ENCODE measurements at regions not wholly inside any gene's neighbourhood (a gene's known extent, or its start where the extent isn't known, plus 50 kb on each side); places are given as distances from the start of the nearest gene placed in this dataset.
A peak's percentile ranks its signal among the peaks of the same experiment; 100 is the strongest.

- no peaks in the 10 kb centered on the region for H3K9me3 ChIP-seq (ENCODE audit: control insufficient read depth in 4 of 4, insufficient read depth in 3 of 4, low read length in 3 of 4)
- no peak for ATAC-seq (ENCODE audit: insufficient read depth, low FRiP score)
- no peak overlapping the region for H3K4me3 ChIP-seq
- no peak overlapping the region for H3K27ac ChIP-seq (ENCODE audit: low read depth in 1 of 2, low read length in 1 of 2)
- H3K9ac ChIP-seq (ENCODE audit: insufficient read depth in 1 of 2, low read length in 2 of 2): no peak overlapping the region
- 48 to 59% methylated on average over 2 of the region's 2 CpGs for WGBS, 2 donors
- H3K36me3 ChIP-seq (ENCODE audit: control insufficient read depth in 4 of 4, insufficient read depth in 4 of 4, low read length in 4 of 4): no peaks in the 10 kb centered on the region
- TF ChIP-seq CTCF (IDR thresholded peaks at IDR 0.05; ENCODE audit: control extremely low read depth, extremely low read depth): no peak
- peaks cover 0 to 7% (median 0%) of the 10 kb centered on the region in 5 donors for H3K4me1 ChIP-seq (ENCODE audit: control insufficient read depth in 5 of 5, insufficient read depth in 5 of 5, low read length in 5 of 5)
- no peak for DNase-seq
- no peaks in the 10 kb centered on the region for H3K27me3 ChIP-seq (ENCODE audit: control insufficient read depth in 3 of 3, insufficient read depth in 3 of 3, low read length in 2 of 3)
Observed at GRCh38 chr10:20474064-20474463, 423.0 kb downstream of the NEBL start.

- H3K4me1 ChIP-seq (ENCODE audit: control insufficient read depth in 5 of 5, insufficient read depth in 5 of 5, low read length in 5 of 5): peaks cover 0 to 7% (median 0%) of the 10 kb centered on the region in 5 donors
- ATAC-seq (ENCODE audit: insufficient read depth, low FRiP score) (no peak), DNase-seq (peak in 2 of 3 donors; percentile 46 to 76)
- no peaks in the 10 kb centered on the region for H3K36me3 ChIP-seq (ENCODE audit: control insufficient read depth in 4 of 4, insufficient read depth in 4 of 4, low read length in 4 of 4)
- WGBS, 2 donors: 44 to 54% methylated on average over 5 of the region's 5 CpGs
- peak overlapping the region in 1 of 2 donors; percentile 36 for H3K9ac ChIP-seq (ENCODE audit: insufficient read depth in 1 of 2, low read length in 2 of 2)
- H3K27me3 ChIP-seq (ENCODE audit: control insufficient read depth in 3 of 3, insufficient read depth in 3 of 3, low read length in 2 of 3): no peaks in the 10 kb centered on the region
- no peak overlapping the region for H3K4me3 ChIP-seq
- no peak for TF ChIP-seq CTCF (IDR thresholded peaks at IDR 0.05; ENCODE audit: control extremely low read depth, extremely low read depth)
- H3K27ac ChIP-seq (ENCODE audit: low read depth in 1 of 2, low read length in 1 of 2): no peak overlapping the region
- H3K9me3 ChIP-seq (ENCODE audit: control insufficient read depth in 4 of 4, insufficient read depth in 3 of 4, low read length in 3 of 4): no peaks in the 10 kb centered on the region
Observed at GRCh38 chr10:20473023-20473760, 423.9 kb downstream of the NEBL start.

- peaks cover 0 to 2% (median 0%) of the 10 kb centered on the region in 4 donors for H3K9me3 ChIP-seq (ENCODE audit: control insufficient read depth in 4 of 4, insufficient read depth in 3 of 4, low read length in 3 of 4)
- TF ChIP-seq CTCF (IDR thresholded peaks at IDR 0.05; ENCODE audit: control extremely low read depth, extremely low read depth): no peak
- DNase-seq: no peak
- H3K4me1 ChIP-seq (ENCODE audit: control insufficient read depth in 5 of 5, insufficient read depth in 5 of 5, low read length in 5 of 5): no peaks in the 10 kb centered on the region
- ATAC-seq (ENCODE audit: insufficient read depth, low FRiP score): no peak
- no peak overlapping the region for H3K9ac ChIP-seq (ENCODE audit: insufficient read depth in 1 of 2, low read length in 2 of 2)
- H3K36me3 ChIP-seq (ENCODE audit: control insufficient read depth in 4 of 4, insufficient read depth in 4 of 4, low read length in 4 of 4): no peaks in the 10 kb centered on the region
- no peaks in the 10 kb centered on the region for H3K27me3 ChIP-seq (ENCODE audit: control insufficient read depth in 3 of 3, insufficient read depth in 3 of 3, low read length in 2 of 3)
- H3K27ac ChIP-seq (ENCODE audit: low read depth in 1 of 2, low read length in 1 of 2): no peak overlapping the region
- no peak overlapping the region for H3K4me3 ChIP-seq
Observed at GRCh38 chr10:20466731-20467130, 430.4 kb downstream of the NEBL start.

- Histone ChIP-seq H3K27ac (ENCODE audit: low read depth in 1 of 2, low read length in 1 of 2) (no peak overlapping the region), H3K36me3 (ENCODE audit: control insufficient read depth in 4 of 4, insufficient read depth in 4 of 4, low read length in 4 of 4) (no peaks in the 10 kb centered on the region), H3K27me3 (ENCODE audit: control insufficient read depth in 3 of 3, insufficient read depth in 3 of 3, low read length in 2 of 3) (no peaks in the 10 kb centered on the region), H3K9ac (ENCODE audit: insufficient read depth in 1 of 2, low read length in 2 of 2) (no peak overlapping the region), H3K9me3 (ENCODE audit: control insufficient read depth in 4 of 4, insufficient read depth in 3 of 4, low read length in 3 of 4) (peaks cover 0 to 2% (median 0%) of the 10 kb centered on the region in 4 donors), H3K4me1 (ENCODE audit: control insufficient read depth in 5 of 5, insufficient read depth in 5 of 5, low read length in 5 of 5) (no peaks in the 10 kb centered on the region), H3K4me3 (no peak overlapping the region)
- TF ChIP-seq CTCF (IDR thresholded peaks at IDR 0.05; ENCODE audit: control extremely low read depth, extremely low read depth): no peak
- ATAC-seq (ENCODE audit: insufficient read depth, low FRiP score) (no peak), DNase-seq (no peak)
- 72 to 82% methylated on average over 2 of the region's 2 CpGs for WGBS, 2 donors
Observed at GRCh38 chr10:20457649-20458048, 439.5 kb downstream of the NEBL start.
